Nephron (organoid): ENCODE measurements at regions not wholly inside any gene's neighbourhood (a gene's known extent, or its start where the extent isn't known, plus 50 kb on each side); places are given as distances from the start of the nearest gene placed in this dataset.

Experiments used
- H3K27ac Mint-ChIP-seq, 3 experiments: 2 replicates each; pipeline ENCODE4 v1.8.0; 2020; ENCODE audit warnings: mixed read lengths in 3 of 3, mild to moderate bottlenecking in 2 of 3, moderate library complexity in 1 of 3
- H3K27me3 Mint-ChIP-seq: 2 replicates; pipeline ENCODE4 v1.8.0; 2021; ENCODE audit warnings: low read depth, mild to moderate bottlenecking, moderate library complexity, mixed read lengths
- H3K36me3 Mint-ChIP-seq: 2 replicates; pipeline ENCODE4 v1.8.0; 2020; ENCODE audit warnings: low read depth, mixed read lengths
- H3K4me1 Mint-ChIP-seq: 2 replicates; pipeline ENCODE4 v1.8.0; 2020; ENCODE audit warnings: mixed read lengths
- H3K4me3 Mint-ChIP-seq, 3 experiments: 2 replicates each; pipeline ENCODE4 v1.8.0; 2020; ENCODE audit warnings: mild to moderate bottlenecking in 3 of 3, mixed read lengths in 3 of 3, moderate library complexity in 2 of 3
- H3K9me3 Mint-ChIP-seq: 2 replicates; pipeline ENCODE4 v1.8.0; 2020; ENCODE audit warnings: mixed read lengths
- TF ChIP-seq, protein P1 (sequence below), 3 experiments: fragments of 200-600 bp; sonication (generic); IDR thresholded peaks; one replicate each; pipeline ENCODE4 v1.5.0; 2021; ENCODE audit warnings: antibody characterized with exemption in 3 of 3; ENCODE audit not compliant: unreplicated experiment in 3 of 3

DNA sequence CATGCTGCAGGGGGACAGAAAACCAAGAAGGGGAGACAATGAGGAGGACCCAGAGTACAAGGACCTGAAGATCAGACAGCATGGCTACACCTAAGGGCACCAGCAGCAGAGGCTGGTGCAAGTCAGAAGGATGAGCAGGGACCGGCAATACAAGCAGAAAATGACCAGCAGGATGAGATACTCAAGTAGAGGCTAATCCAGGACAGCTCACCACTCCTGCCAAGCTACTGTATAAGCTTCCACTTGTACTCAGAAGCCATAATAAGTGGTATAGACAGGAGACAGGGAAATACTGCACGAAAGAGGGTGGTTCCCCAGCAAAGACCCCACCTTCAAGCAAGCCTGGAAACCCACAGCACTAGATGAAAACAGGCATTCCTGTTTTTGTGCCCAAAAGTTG lies 138.7 kb upstream of the ZC3H12C start:
- Mint-ChIP-seq H3K36me3 (no peaks in the 10 kb centered on the region), H3K9me3 (no peaks in the 10 kb centered on the region)

DNA sequence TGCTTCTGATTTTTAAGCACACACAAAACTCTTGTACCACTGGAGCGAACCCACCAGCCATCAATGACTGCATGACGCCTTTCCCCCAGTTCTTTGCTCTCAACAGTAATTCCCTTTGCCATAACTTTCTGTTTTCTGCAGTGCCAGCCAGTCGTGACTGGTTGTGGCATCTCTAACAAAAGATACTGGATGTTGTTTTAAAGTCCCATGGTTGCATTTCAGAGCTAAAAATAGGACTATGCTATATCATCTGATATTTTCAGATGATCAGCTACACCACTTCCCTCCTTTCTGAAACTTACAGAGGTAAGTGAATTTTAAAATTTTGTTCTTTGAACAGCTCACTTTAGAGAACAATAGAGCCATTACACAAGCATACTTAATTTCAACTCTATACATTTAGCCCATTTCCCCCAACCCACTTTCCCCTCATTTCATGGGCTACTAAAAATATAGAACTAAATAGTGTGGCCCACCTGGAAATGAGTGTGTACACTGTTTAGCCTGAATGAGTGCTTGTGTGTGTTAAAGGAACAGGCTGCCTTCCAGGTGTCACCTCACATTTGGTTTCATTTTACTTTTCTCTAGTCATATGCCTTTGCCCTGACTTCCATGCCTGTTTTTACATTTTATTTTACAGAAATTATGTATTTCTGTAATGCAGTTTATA lies 136.9 kb upstream of the ZC3H12C start:
- Mint-ChIP-seq H3K36me3 (no peaks in the 10 kb centered on the region), H3K27ac (no peak overlapping the region), H3K9me3 (peaks cover 3% of the 10 kb centered on the region), H3K4me3 (no peak overlapping the region), H3K4me1 (peaks cover 18% of the 10 kb centered on the region), H3K27me3 (peaks cover 7% of the 10 kb centered on the region)
- TF ChIP-seq, protein P1, sequence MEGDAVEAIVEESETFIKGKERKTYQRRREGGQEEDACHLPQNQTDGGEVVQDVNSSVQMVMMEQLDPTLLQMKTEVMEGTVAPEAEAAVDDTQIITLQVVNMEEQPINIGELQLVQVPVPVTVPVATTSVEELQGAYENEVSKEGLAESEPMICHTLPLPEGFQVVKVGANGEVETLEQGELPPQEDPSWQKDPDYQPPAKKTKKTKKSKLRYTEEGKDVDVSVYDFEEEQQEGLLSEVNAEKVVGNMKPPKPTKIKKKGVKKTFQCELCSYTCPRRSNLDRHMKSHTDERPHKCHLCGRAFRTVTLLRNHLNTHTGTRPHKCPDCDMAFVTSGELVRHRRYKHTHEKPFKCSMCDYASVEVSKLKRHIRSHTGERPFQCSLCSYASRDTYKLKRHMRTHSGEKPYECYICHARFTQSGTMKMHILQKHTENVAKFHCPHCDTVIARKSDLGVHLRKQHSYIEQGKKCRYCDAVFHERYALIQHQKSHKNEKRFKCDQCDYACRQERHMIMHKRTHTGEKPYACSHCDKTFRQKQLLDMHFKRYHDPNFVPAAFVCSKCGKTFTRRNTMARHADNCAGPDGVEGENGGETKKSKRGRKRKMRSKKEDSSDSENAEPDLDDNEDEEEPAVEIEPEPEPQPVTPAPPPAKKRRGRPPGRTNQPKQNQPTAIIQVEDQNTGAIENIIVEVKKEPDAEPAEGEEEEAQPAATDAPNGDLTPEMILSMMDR (IDR thresholded peaks at IDR 0.05; ENCODE audit: unreplicated experiment in 3 of 3), result no peak

More for the DNA sequence above, 138.7 kb upstream of the ZC3H12C start:
- Mint-ChIP-seq H3K27me3 (peaks cover 7% of the 10 kb centered on the region), H3K4me1 (peaks cover 10% of the 10 kb centered on the region), H3K4me3 (no peak overlapping the region), H3K27ac (no peak overlapping the region)
- TF ChIP-seq, protein P1 (IDR thresholded peaks at IDR 0.05; ENCODE audit: unreplicated experiment in 3 of 3), result no peak

DNA sequence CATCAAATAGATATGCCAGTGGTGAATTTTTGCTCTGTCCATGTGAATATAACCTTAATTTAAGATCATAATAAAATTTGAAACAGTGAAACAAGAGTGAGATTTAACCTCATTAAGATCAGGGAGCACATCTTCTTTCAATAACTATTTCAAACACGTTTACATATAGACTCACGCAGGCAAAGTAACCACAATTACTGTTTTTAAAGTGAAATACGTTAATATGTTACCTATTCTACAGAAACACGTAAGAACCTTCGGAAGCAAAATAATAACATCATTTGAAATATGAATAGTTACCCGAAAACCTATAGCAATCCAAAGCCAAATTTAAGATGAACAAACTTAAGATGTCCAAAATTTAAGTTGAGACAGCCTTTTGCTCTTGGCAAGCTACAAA lies 136.2 kb upstream of the ZC3H12C start:
- Mint-ChIP-seq H3K4me3 (no peak overlapping the region), H3K4me1 (peaks cover 18% of the 10 kb centered on the region), H3K27ac (no peak overlapping the region), H3K36me3 (no peaks in the 10 kb centered on the region), H3K9me3 (peaks cover 3% of the 10 kb centered on the region), H3K27me3 (peaks cover 7% of the 10 kb centered on the region)
- TF ChIP-seq, protein P1 (IDR thresholded peaks at IDR 0.05; ENCODE audit: unreplicated experiment in 3 of 3), result no peak

DNA sequence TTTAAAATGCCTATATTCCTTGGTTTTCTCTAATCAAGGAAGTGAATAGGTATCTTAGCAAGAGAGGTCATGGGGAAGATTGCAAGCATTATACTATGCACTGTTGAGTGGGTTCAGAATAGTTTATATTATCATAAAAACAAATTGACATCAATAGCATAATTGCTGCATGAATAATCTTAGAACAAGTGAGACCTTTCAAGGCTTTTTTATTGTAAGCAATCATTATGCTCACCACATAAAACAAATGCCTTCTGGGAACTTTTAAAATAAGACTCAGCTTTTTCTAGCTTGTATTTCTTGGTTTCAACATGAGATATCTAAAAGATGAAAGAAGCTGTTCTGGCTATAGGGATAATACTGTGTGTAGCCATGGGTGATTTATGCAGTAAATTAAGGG lies 135.6 kb upstream of the ZC3H12C start:
- Mint-ChIP-seq H3K36me3 (no peaks in the 10 kb centered on the region), H3K27ac (no peak overlapping the region), H3K9me3 (peaks cover 3% of the 10 kb centered on the region), H3K4me3 (no peak overlapping the region), H3K4me1 (peaks cover 18% of the 10 kb centered on the region), H3K27me3 (peaks cover 7% of the 10 kb centered on the region)
- TF ChIP-seq, protein P1 (IDR thresholded peaks at IDR 0.05; ENCODE audit: unreplicated experiment in 3 of 3), result no peak

DNA sequence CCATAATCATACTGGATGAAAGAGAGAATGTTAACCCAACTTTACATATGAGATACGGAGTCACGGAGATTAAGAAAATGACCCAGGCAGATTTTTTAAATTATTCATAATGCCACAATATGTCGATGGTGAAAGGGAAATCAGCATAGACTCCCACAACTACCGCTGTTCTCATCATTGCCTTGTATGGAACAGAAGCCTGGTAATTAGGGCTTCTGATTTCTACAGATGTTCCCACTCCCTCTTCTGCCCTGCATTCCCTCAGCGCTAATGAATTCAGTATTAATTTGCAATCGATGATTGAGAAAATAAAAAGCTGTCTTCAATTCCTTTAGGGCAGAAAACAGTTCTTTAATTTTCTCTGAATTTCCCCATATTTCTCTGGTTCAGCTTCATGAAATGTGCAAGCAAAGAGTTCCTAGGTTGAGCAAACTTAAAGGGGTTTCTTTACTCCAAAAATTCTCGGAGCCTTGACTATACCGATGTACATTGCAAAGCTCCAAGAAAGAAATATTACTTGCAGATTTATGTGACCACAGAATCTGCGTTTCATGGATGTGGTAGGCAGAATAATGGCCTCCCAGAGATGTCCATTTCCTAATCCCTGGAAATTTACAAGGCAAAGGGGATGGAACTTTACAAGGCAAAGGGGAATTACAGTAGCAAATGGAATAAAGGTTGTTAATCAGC lies 134.9 kb upstream of the ZC3H12C start:
- H3K4me3 Mint-ChIP-seq, result no peak overlapping the region
- H3K27ac Mint-ChIP-seq, result peak overlapping the region in 1 of 3 experiments; percentile 56
- H3K27me3 Mint-ChIP-seq, result peaks cover 7% of the 10 kb centered on the region
- H3K9me3 Mint-ChIP-seq, result peaks cover 3% of the 10 kb centered on the region
- H3K36me3 Mint-ChIP-seq, result no peaks in the 10 kb centered on the region
- TF ChIP-seq, protein P1 (IDR thresholded peaks at IDR 0.05; ENCODE audit: unreplicated experiment in 3 of 3), result no peak
- H3K4me1 Mint-ChIP-seq, result peaks cover 18% of the 10 kb centered on the region

DNA sequence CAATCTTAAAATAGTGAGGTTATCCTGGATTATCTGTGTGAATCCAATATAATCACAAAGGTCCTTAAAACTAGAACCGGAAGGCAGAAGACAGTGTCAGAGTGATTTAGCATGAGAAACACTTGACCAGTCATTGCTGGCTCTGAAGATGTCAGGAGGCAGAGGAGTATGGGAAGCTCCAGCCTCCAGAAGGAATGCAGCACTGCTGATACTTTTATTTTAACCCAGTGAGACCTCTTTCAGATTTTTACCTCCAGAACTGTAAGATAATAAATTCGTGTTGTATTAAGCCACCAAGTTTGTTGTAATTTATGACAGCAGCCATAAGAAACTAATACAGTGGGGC lies 134.4 kb upstream of the ZC3H12C start:
- Mint-ChIP-seq H3K4me1 (peaks cover 18% of the 10 kb centered on the region), H3K4me3 (no peak overlapping the region), H3K27me3 (peaks cover 7% of the 10 kb centered on the region), H3K36me3 (no peaks in the 10 kb centered on the region), H3K9me3 (peaks cover 3% of the 10 kb centered on the region), H3K27ac (peak overlapping the region in 2 of 3 experiments; percentile 12 to 56)
- TF ChIP-seq, protein P1 (IDR thresholded peaks at IDR 0.05; ENCODE audit: unreplicated experiment in 3 of 3), result no peak
